ENCODE measurements at regions not wholly inside any gene's neighbourhood (a gene's known extent, or its start where the extent isn't known, plus 50 kb on each side); places are given as distances from the start of the nearest gene placed in this dataset.

DNA sequence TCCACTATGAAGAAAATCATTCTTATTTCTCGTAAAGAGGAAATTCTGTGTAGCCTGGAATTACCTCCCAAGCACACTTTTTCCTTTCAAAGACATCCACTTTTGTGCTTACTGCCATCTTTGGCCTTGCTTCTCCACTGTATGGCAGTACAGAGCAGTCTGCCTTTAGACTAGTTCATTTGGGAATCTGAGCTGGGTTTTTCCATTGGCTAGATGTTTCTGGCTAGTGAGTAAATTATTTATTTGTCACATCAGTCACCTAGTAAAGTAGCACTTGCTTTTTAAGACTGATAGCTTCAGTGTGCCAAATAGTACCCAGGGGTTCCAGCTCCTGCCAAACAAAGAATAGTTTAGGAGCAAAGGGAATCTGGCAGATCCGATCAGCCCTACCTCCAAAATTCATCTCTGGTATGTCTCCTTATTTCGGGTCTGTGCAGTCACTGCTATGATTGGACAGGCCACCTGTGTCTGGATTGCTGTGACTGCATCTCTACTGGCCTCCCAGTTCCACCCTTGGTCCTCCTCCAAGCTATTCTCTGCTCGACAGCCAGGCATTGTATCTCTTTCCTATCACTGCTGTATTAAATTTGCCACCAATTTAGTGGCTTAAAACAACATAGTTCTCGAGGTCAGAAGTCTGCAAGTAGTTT, 97.6 kb downstream of the NUDT12 start:
- ATAC-seq (ENCODE audit: low read depth) = no peak
- H3K4me1 Mint-ChIP-seq = no peaks in the 10 kb centered on the region
- POLR2A ChIA-PET = no interaction called here

GRCh38 chr5:103463261-103463660, 99.3 kb downstream of the NUDT12 start:
- H3K27me3 Mint-ChIP-seq = no peaks in the 10 kb centered on the region
- H3K9me3 Mint-ChIP-seq = no peaks in the 10 kb centered on the region
- H3K36me3 Mint-ChIP-seq (ENCODE audit: low read depth) = no peaks in the 10 kb centered on the region
- no peak for TF ChIP-seq CTCF (IDR thresholded peaks at IDR 0.05)
- CTCF ChIA-PET = no interaction called here
- intact Hi-C loops (cut with micrococcal nuclease) = no loop called here
- no peak overlapping the region for H3K4me3 Mint-ChIP-seq
- ATAC-seq (ENCODE audit: low read depth) (no peak), DNase-seq (no peak)
- POLR2A ChIA-PET = no interaction called here
- no peaks in the 10 kb centered on the region for H3K4me1 Mint-ChIP-seq
- no peak overlapping the region for H3K27ac Mint-ChIP-seq

More for the DNA sequence above, 97.6 kb downstream of the NUDT12 start:
- no peaks in the 10 kb centered on the region for H3K9me3 Mint-ChIP-seq
- H3K36me3 Mint-ChIP-seq (ENCODE audit: low read depth) = no peaks in the 10 kb centered on the region
- CTCF ChIA-PET = interaction anchor here (1.5 kb wide), 1 partner anchor 10 kb away, joined by 4 read pairs; no protein-coding TSS in a partner anchor
- intact Hi-C loops (cut with micrococcal nuclease) = no loop called here
- no peak for DNase-seq
- H3K27ac Mint-ChIP-seq = no peak overlapping the region
- H3K4me3 Mint-ChIP-seq = no peak overlapping the region
- no peak for TF ChIP-seq CTCF (IDR thresholded peaks at IDR 0.05)
- no peaks in the 10 kb centered on the region for H3K27me3 Mint-ChIP-seq

- intact Hi-C loops (cut with micrococcal nuclease) = no loop called here
- ChIA-PET POLR2A (no interaction called here), CTCF (no interaction called here)
- Mint-ChIP-seq H3K27me3 (no peaks in the 10 kb centered on the region), H3K9me3 (no peaks in the 10 kb centered on the region), H3K27ac (no peak overlapping the region), H3K4me1 (no peaks in the 10 kb centered on the region), H3K36me3 (ENCODE audit: low read depth) (no peaks in the 10 kb centered on the region), H3K4me3 (no peak overlapping the region)
- DNase-seq (no peak), ATAC-seq (ENCODE audit: low read depth) (no peak)
- no peak for TF ChIP-seq CTCF (IDR thresholded peaks at IDR 0.05)
These were observed 101.3 kb downstream of the NUDT12 start for GRCh38 chr5:103461243-103461642.

DNA sequence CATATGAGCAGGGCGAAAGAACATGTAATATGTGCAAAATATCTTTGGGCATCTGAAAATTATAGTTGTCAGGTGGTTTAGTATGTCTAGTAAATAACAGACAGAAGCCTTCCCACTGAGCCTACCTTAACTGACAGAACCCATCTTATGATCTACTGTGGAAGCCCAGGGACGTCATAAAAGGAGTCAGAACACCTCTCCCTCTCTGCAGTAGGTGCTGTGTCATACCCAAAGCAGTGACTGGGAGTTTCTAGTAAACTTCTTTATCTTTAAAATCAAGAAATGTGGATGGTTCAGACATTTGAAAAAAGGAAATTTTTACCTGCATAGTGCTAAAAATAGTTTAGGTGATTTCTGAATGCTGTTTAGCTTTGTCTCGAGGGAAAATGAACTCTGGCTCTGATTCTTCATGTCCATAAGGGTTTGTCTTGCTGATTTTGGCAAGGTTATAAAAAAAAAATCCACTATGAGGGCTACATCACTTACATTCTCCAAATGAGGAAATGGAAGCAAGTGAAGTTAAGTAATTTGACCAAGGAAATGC, 104.0 kb downstream of the NUDT12 start:
- ATAC-seq (ENCODE audit: low read depth) = no peak
- CTCF ChIA-PET = no interaction called here
- H3K4me1 Mint-ChIP-seq = no peaks in the 10 kb centered on the region
- DNase-seq = no peak
- H3K9me3 Mint-ChIP-seq = no peaks in the 10 kb centered on the region
- POLR2A ChIA-PET = no interaction called here
- H3K36me3 Mint-ChIP-seq (ENCODE audit: low read depth) = no peaks in the 10 kb centered on the region
- intact Hi-C loops (cut with micrococcal nuclease) = no loop called here
- no peak for TF ChIP-seq CTCF (IDR thresholded peaks at IDR 0.05)
- no peak overlapping the region for H3K27ac Mint-ChIP-seq
- H3K27me3 Mint-ChIP-seq = no peaks in the 10 kb centered on the region
- no peak overlapping the region for H3K4me3 Mint-ChIP-seq

- intact Hi-C loops (cut with micrococcal nuclease) = no loop called here
- TF ChIP-seq CTCF (IDR thresholded peaks at IDR 0.05) = no peak
- Mint-ChIP-seq H3K27me3 (no peaks in the 10 kb centered on the region), H3K4me3 (no peak overlapping the region), H3K27ac (no peak overlapping the region), H3K9me3 (no peaks in the 10 kb centered on the region), H3K36me3 (ENCODE audit: low read depth) (no peaks in the 10 kb centered on the region), H3K4me1 (no peaks in the 10 kb centered on the region)
- ChIA-PET POLR2A (no interaction called here), CTCF (no interaction called here)
- DNase-seq (no peak), ATAC-seq (ENCODE audit: low read depth) (no peak)
These were observed 106.1 kb downstream of the NUDT12 start for GRCh38 chr5:103456476-103456875.
